Non-pigmented ciliary epithelial cell (primary cell): ENCODE measurements at regions not wholly inside any gene's neighbourhood (a gene's known extent, or its start where the extent isn't known, plus 50 kb on each side); places are given as distances from the start of the nearest gene placed in this dataset.
"Not testable (repeated sequence)": the region's sequence is repeated elsewhere in the genome, so short reads cannot be mapped to it uniquely, and the experiment has no call there.

ENCODE experiments used
- DNase-seq: peaks from one replicate; pipeline ENCODE4 v3.0.0-alpha.2; 2010; ENCODE audit warnings: low read depth

GRCh38 chr5:144644317-144644716 is 473.6 kb downstream of the KCTD16 start:
- no peak for DNase-seq

GRCh38 chr5:144638787-144639186 is 468.1 kb downstream of the KCTD16 start:
- DNase-seq = no peak

GRCh38 chr5:144634138-144634537 is 463.5 kb downstream of the KCTD16 start:
- no peak for DNase-seq

GRCh38 chr5:144598451-144599068 is 427.9 kb downstream of the KCTD16 start:
- DNase-seq = no peak

- no peak for DNase-seq
These were observed 425.8 kb downstream of the KCTD16 start for GRCh38 chr5:144596517-144596916.

- no peak for DNase-seq
These were observed 424.2 kb downstream of the KCTD16 start for GRCh38 chr5:144594919-144595318.

- DNase-seq = not testable (repeated sequence)
These were observed 423.6 kb downstream of the KCTD16 start for GRCh38 chr5:144594234-144594633.

- no peak for DNase-seq
These were observed 415.0 kb downstream of the KCTD16 start for GRCh38 chr5:144585681-144586080.

GRCh38 chr5:144583541-144584449 is 413.1 kb downstream of the KCTD16 start:
- DNase-seq = no peak

- DNase-seq = no peak
These were observed 411.4 kb downstream of the KCTD16 start for GRCh38 chr5:144582066-144582465.

- no peak for DNase-seq
These were observed 410.4 kb downstream of the KCTD16 start for GRCh38 chr5:144581044-144581443.

GRCh38 chr5:144577676-144578075 is 407.0 kb downstream of the KCTD16 start:
- DNase-seq = no peak

- no peak for DNase-seq
These were observed 405.1 kb downstream of the KCTD16 start for GRCh38 chr5:144575736-144576135.

GRCh38 chr5:144567421-144567780 is 396.7 kb downstream of the KCTD16 start:
- DNase-seq = no peak

- peak; percentile 22 for DNase-seq
These were observed 396.2 kb downstream of the KCTD16 start for GRCh38 chr5:144566747-144567420.

GRCh38 chr5:144549580-144549979 is 378.9 kb downstream of the KCTD16 start:
- peak; percentile 45 for DNase-seq

- DNase-seq = no peak
These were observed 378.3 kb downstream of the KCTD16 start for GRCh38 chr5:144548936-144549335.

GRCh38 chr5:144547098-144547499 is 376.4 kb downstream of the KCTD16 start:
- no peak for DNase-seq

GRCh38 chr5:144538845-144539244 is 368.2 kb downstream of the KCTD16 start:
- DNase-seq = no peak
